K562 (cell line): ENCODE measurements at regions not wholly inside any gene's neighbourhood (a gene's known extent, or its start where the extent isn't known, plus 50 kb on each side); places are given as distances from the start of the nearest gene placed in this dataset.

ENCODE experiments used
- ATAC-seq: fragments of 200-7000 bp; cut with Tn5 transposase; 3 replicates; pipeline ENCODE4 v1.9.1; 2020; ENCODE audit warnings: moderate library complexity
- BruUV-seq: library from RNA; stranded (reverse); fragments of 400-500 nt; replicated peaks from 2 replicates; lab custom pipeline; 2021; lab: Mats Ljungman, UMichigan
- CTCF ChIA-PET: fragments of 300-600 bp; formaldehyde crosslinking; extraction: SDS; loops from one replicate; lab custom pipeline; 2021; ENCODE audit warnings: low intra/inter-chr PET ratio; lab: Yijun Ruan, JAX
- POLR2A ChIA-PET: fragments of 300-600, 350-650 bp; sonication (Branson Sonifier 250); formaldehyde crosslinking; extraction: SDS; loops from one replicate; lab custom pipeline; 2021; ENCODE audit warnings: antibody characterized with exemption, inconsistent platforms; lab: Yijun Ruan, JAX
- DNase-seq, 4 experiments: peaks; one replicate each; pipeline versions ENCODE4 v3.0.0 to v3.0.0-alpha.2; 2011 to 2018; ENCODE audit warnings: low spot score in 3 of 4, mixed read lengths in 3 of 4; ENCODE audit errors: extremely low read depth in 1 of 4
- FAIRE-seq: peaks from 2 replicates; lab custom pipeline; 2011; peaks lifted over from hg19 to GRCh38; lab: Jason Lieb, UNC
- H2AFZ ChIP-seq: 2 replicates; pipeline ENCODE4 v1.6.0; 2011; ENCODE audit warnings: low read depth, low read length, control low read depth, inconsistent platforms
- H3K27ac ChIP-seq: fragments of 200-600 bp; 3 replicates; pipeline ENCODE4 v1.8.0; 2011; ENCODE audit warnings: low read depth, mild to moderate bottlenecking, control low read depth, inconsistent platforms, low read length, moderate library complexity, mixed read lengths; ENCODE audit errors: extremely low read depth
- H3K27me3 ChIP-seq, 2 experiments: fragments of 300-600 bp in 1 of 2; 2 replicates in 1 of 2; 3 replicates in 1 of 2; pipeline versions ENCODE4 v1.6.0 to v1.8.0; 2011; ENCODE audit warnings: inconsistent platforms in 2 of 2, low read length in 2 of 2, mild to moderate bottlenecking in 1 of 2, mixed read lengths in 1 of 2, moderate library complexity in 1 of 2; ENCODE audit not compliant: control insufficient read depth in 2 of 2, insufficient read depth in 2 of 2
- H3K36me3 ChIP-seq: fragments of 300-600 bp; 3 replicates; pipeline ENCODE4 v1.8.0; 2011; ENCODE audit warnings: mild to moderate bottlenecking, low read length, inconsistent platforms; ENCODE audit not compliant: control insufficient read depth, insufficient read depth
- H3K4me1 ChIP-seq, 2 experiments: fragments of 200-600 bp in 1 of 2; replicated peaks in 1 of 2; 2 replicates in 1 of 2; 3 replicates in 1 of 2; pipeline versions ENCODE4 v1.5.1 to v1.8.0; 2011; ENCODE audit warnings: inconsistent platforms in 2 of 2, low read length in 2 of 2, mild to moderate bottlenecking in 1 of 2, mixed read lengths in 1 of 2, moderate library complexity in 1 of 2; ENCODE audit not compliant: control insufficient read depth in 2 of 2, insufficient read depth in 2 of 2
- H3K4me2 ChIP-seq: 2 replicates; pipeline ENCODE4 v1.6.1; 2011; ENCODE audit warnings: low read length, control low read depth, inconsistent platforms, mixed read lengths; ENCODE audit not compliant: insufficient read depth
- H3K4me3 ChIP-seq: fragments of 200-600 bp; sonication (generic), shearing (Covaris generic); 2 replicates; pipeline ENCODE4 v1.5.1; 2016; ENCODE audit warnings: control low read depth, inconsistent platforms
- H3K79me2 ChIP-seq: fragments of 200-600 bp; 3 replicates; pipeline ENCODE4 v1.8.0; 2011; ENCODE audit warnings: low read length, inconsistent platforms; ENCODE audit not compliant: control insufficient read depth, insufficient read depth
- H3K9ac ChIP-seq, 2 experiments: 2 replicates each; pipeline versions ENCODE4 v1.6.0 to v1.6.1; 2011; ENCODE audit warnings: low read depth in 2 of 2, low read length in 2 of 2, control low read depth in 1 of 2, inconsistent platforms in 1 of 2, mild to moderate bottlenecking in 1 of 2, mixed read lengths in 1 of 2; ENCODE audit not compliant: insufficient read depth in 1 of 2
- H3K9me1 ChIP-seq: one replicate; pipeline ENCODE4 v1.6.0; 2011; ENCODE audit warnings: inconsistent platforms, mild to moderate bottlenecking, low read length, moderate library complexity; ENCODE audit not compliant: control insufficient read depth, insufficient read depth
- H3K9me3 ChIP-seq: replicated peaks from 2 replicates; pipeline ENCODE4 v1.5.1; 2011; ENCODE audit warnings: low read depth, low read length, inconsistent platforms; ENCODE audit not compliant: control insufficient read depth, insufficient read depth
- H4K20me1 ChIP-seq: replicated peaks from 2 replicates; pipeline ENCODE4 v1.6.1; 2011; ENCODE audit warnings: low read length, inconsistent platforms, mixed read lengths; ENCODE audit not compliant: control insufficient read depth, insufficient read depth
- CBFA2T3 ChIP-seq: fragments of 450-650 bp; IDR thresholded peaks from 2 replicates; pipeline ENCODE4 v1.6.1; 2017
- FOXA1 ChIP-seq: fragments of 450-650 bp; IDR thresholded peaks from 2 replicates; pipeline ENCODE4 v1.6.1; 2016; ENCODE audit warnings: mild to moderate bottlenecking, borderline replicate concordance
- FOXM1 ChIP-seq, 2 experiments: fragments of 450-650 bp in 1 of 2; sonication (generic) in 1 of 2; formaldehyde crosslinking in 1 of 2; IDR thresholded peaks; 2 replicates each; pipeline versions ENCODE4 v1.6.1 to v1.9.0; 2017 to 2022; ENCODE audit warnings: low read depth in 2 of 2, mild to moderate bottlenecking in 2 of 2, missing genetic modification reagents in 1 of 2, moderate library complexity in 1 of 2
- HDAC1 ChIP-seq, 2 experiments: fragments of 450-650 bp; IDR thresholded peaks; 2 replicates each; pipeline ENCODE4 v1.6.1; 2016 to 2017; ENCODE audit warnings: inconsistent platforms in 1 of 2, mild to moderate bottlenecking in 1 of 2, moderate library complexity in 1 of 2
- KAT2B ChIP-seq: IDR thresholded peaks from one replicate; pipeline ENCODE4 v1.6.1; 2012; ENCODE audit warnings: low read depth, mild to moderate bottlenecking, control low read depth, inconsistent platforms, low read length, moderate library complexity
- LCOR ChIP-seq: sonication (generic); formaldehyde crosslinking; IDR thresholded peaks from 2 replicates; pipeline ENCODE4 v1.8.0; 2022; ENCODE audit warnings: mild to moderate bottlenecking, missing genetic modification reagents
- MLLT1 ChIP-seq, 2 experiments: fragments of 450-650 bp; IDR thresholded peaks; 2 replicates each; pipeline ENCODE4 v1.6.1; 2016
- NBN ChIP-seq: fragments of 450-650 bp; IDR thresholded peaks from 2 replicates; pipeline ENCODE4 v1.6.1; 2016; ENCODE audit warnings: low read depth, mild to moderate bottlenecking
- STAT5A ChIP-seq: IDR thresholded peaks from 2 replicates; pipeline ENCODE4 v1.6.1; 2012; ENCODE audit warnings: low read length, inconsistent platforms, borderline replicate concordance
- TRIM24 ChIP-seq, 2 experiments: fragments of 450-650 bp; IDR thresholded peaks; 2 replicates each; pipeline ENCODE4 v1.6.1; 2016
- USF1 ChIP-seq: sonication (generic); formaldehyde crosslinking; IDR thresholded peaks from 2 replicates; pipeline ENCODE4 v1.9.0; 2022; ENCODE audit warnings: mild to moderate bottlenecking, missing genetic modification reagents
- ZNF239 ChIP-seq: fragments of 250-450 bp; sonication (Bioruptor Pico); IDR thresholded peaks from 2 replicates; pipeline ENCODE4 v1.4.0; 2020; ENCODE audit warnings: mild to moderate bottlenecking
- ZNF398 ChIP-seq: fragments of 250-450 bp; sonication (Bioruptor Pico); IDR thresholded peaks from 2 replicates; pipeline ENCODE4 v1.8.0; 2021; ENCODE audit warnings: moderate library complexity, mild to moderate bottlenecking, inconsistent platforms
- ZNF444 ChIP-seq: fragments of 250-450 bp; sonication (Bioruptor Pico); IDR thresholded peaks from 2 replicates; pipeline ENCODE4 v1.4.0; 2020; ENCODE audit warnings: mild to moderate bottlenecking, moderate library complexity
- ZNF589 ChIP-seq: fragments of 200-800 bp; sonication (Bioruptor generic); IDR thresholded peaks from 2 replicates; pipeline ENCODE4 v1.6.1; 2016; ENCODE audit warnings: low read depth, missing genetic modification characterization, missing compliant biosample characterization
- WGBS: fragments of 100-300 bp; shearing (Covaris generic); methylation state at CpG from one replicate; pipeline ENCODE4 v1.1.6; 2016; ENCODE audit warnings: low coverage, mixed read lengths; ENCODE audit not compliant: insufficient coverage; ENCODE audit errors: missing lambda C conversion rate; 5-methylcytosine and 5-hydroxymethylcytosine counted together
- in situ Hi-C: fragments of 300-500 bp; cut with MboI; formaldehyde crosslinking; loops from 4 replicates; pipeline ENCODE4 v1.15.0; 2018; ENCODE audit warnings: inconsistent platforms, mixed read lengths
- intact Hi-C: fragments of 100-400 bp; cut with micrococcal nuclease; formaldehyde crosslinking; loops from 2 replicates; pipeline ENCODE4 v1.14.2; 2022

- TF ChIP-seq ZNF239 (CRISPR knock-in tag) (no peak), ZNF444 (CRISPR knock-in tag) (no peak), TRIM24 (IDR thresholded peaks at IDR 0.05) (no peak), HDAC1 (IDR thresholded peaks at IDR 0.05) (no peak), LCOR (CRISPR knock-in tag) (no peak), STAT5A (no peak), ZNF589 (CRISPR knock-in tag) (no peak)
- TF ChIP-seq, all 486 proteins: peak for 0
- Histone ChIP-seq H3K9ac (no peak overlapping the region), H4K20me1 (no peaks in the 10 kb centered on the region), H3K4me2 (no peak overlapping the region), H3K9me1 (no peaks in the 10 kb centered on the region), H3K79me2 (no peaks in the 10 kb centered on the region), H3K4me3 (no peak overlapping the region), H3K4me1 (no peaks in the 10 kb centered on the region; a peak in 1 of 5 replicates), H3K36me3 (no peaks in the 10 kb centered on the region), H3K9me3 (no peaks in the 10 kb centered on the region), H3K27ac (no peak overlapping the region), H2AFZ (no peak overlapping the region), H3K27me3 (no peaks in the 10 kb centered on the region)
- DNase-seq (no peak), ATAC-seq (no peak), FAIRE-seq (no peak)
- intact Hi-C loops = no loop called here
- WGBS = 5% methylated on average over 2 of the region's 2 CpGs
- POLR2A ChIA-PET = interaction anchor here (0.7 kb wide), 1 partner anchor 10 kb away, joined by 3 read pairs; no protein-coding TSS in a partner anchor
- no TSS peak for BruUV-seq
- in situ Hi-C loops = no loop called here
- CTCF ChIA-PET = no interaction called here
Measured at GRCh38 chr3:115248274-115248673, 101.2 kb upstream of the ZBTB20 start.

GRCh38 chr3:115251509-115251908, 104.4 kb upstream of the ZBTB20 start:
- no TSS peak for BruUV-seq
- TF ChIP-seq CBFA2T3 (no peak), FOXM1 (IDR thresholded peaks at IDR 0.05; ENCODE audit: low read depth) (no peak), FOXM1 (CRISPR knock-in tag; IDR thresholded peaks at IDR 0.05; ENCODE audit: low read depth) (no peak), NBN (no peak), ZNF398 (CRISPR knock-in tag) (no peak), KAT2B (no peak), MLLT1 (IDR thresholded peaks at IDR 0.05) (no peak), USF1 (CRISPR knock-in tag) (no peak), FOXA1 (no peak)

More at GRCh38 chr3:115251509-115251908, 104.4 kb upstream of the ZBTB20 start:
- intact Hi-C loops (no loop called here), in situ Hi-C loops (no loop called here)
- Histone ChIP-seq H2AFZ (no peak overlapping the region), H3K9me1 (no peaks in the 10 kb centered on the region), H3K4me2 (no peak overlapping the region), H3K9me3 (no peaks in the 10 kb centered on the region), H3K9ac (no peak overlapping the region), H3K4me1 (peaks cover 0 to 6% of the 10 kb centered on the region in 2 experiments; a peak in 2 of 5 replicates), H3K36me3 (no peaks in the 10 kb centered on the region), H3K4me3 (no peak overlapping the region), H4K20me1 (no peaks in the 10 kb centered on the region), H3K27ac (no peak overlapping the region), H3K27me3 (no peaks in the 10 kb centered on the region), H3K79me2 (no peaks in the 10 kb centered on the region)
- ChIA-PET POLR2A (no interaction called here), CTCF (no interaction called here)
- ATAC-seq (no peak), FAIRE-seq (no peak), DNase-seq (no peak)
